ENCODE measurements at regions not wholly inside any gene's neighbourhood (a gene's known extent, or its start where the extent isn't known, plus 50 kb on each side); places are given as distances from the start of the nearest gene placed in this dataset.

DNA sequence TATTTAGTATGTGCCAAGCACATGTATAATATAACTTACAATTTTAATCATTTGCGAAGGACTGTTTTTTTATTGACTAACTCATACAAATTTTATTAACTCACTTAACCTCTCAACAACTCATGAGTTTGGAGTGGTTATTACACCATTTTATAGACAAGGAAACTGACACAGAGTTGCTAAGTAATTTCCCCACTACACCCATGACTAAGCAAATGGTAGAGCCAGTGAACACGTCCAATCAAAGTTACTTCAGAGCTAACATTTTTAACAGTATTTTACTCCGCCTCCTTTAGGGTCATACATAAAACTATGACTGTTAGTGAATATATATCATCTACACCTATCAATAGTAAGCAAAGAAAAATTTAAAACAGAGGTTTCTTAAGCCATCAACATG, 556.7 kb upstream of the FSIP2 start:
- TF ChIP-seq, protein P1, sequence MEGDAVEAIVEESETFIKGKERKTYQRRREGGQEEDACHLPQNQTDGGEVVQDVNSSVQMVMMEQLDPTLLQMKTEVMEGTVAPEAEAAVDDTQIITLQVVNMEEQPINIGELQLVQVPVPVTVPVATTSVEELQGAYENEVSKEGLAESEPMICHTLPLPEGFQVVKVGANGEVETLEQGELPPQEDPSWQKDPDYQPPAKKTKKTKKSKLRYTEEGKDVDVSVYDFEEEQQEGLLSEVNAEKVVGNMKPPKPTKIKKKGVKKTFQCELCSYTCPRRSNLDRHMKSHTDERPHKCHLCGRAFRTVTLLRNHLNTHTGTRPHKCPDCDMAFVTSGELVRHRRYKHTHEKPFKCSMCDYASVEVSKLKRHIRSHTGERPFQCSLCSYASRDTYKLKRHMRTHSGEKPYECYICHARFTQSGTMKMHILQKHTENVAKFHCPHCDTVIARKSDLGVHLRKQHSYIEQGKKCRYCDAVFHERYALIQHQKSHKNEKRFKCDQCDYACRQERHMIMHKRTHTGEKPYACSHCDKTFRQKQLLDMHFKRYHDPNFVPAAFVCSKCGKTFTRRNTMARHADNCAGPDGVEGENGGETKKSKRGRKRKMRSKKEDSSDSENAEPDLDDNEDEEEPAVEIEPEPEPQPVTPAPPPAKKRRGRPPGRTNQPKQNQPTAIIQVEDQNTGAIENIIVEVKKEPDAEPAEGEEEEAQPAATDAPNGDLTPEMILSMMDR (IDR thresholded peaks at IDR 0.05): no peak
- no peak for TF ChIP-seq JUN (CRISPR knock-in tag; IDR thresholded peaks at IDR 0.05)
